GM12865 (cell line): ENCODE measurements at regions not wholly inside any gene's neighbourhood (a gene's known extent, or its start where the extent isn't known, plus 50 kb on each side); places are given as distances from the start of the nearest gene placed in this dataset.

Experiments
- DNase-seq: peaks from one replicate; pipeline ENCODE4 v3.0.0; 2010; ENCODE audit warnings: low read depth
- H3K4me3 ChIP-seq: 2 replicates; pipeline ENCODE4 v1.5.1; 2011; ENCODE audit warnings: mild to moderate bottlenecking, low read depth, low read length, control low read depth
- TF ChIP-seq, protein P1 (sequence below): IDR thresholded peaks from 2 replicates; pipeline ENCODE4 v1.5.1; 2011; ENCODE audit warnings: low read length, control low read depth, low read depth, inconsistent platforms; ENCODE audit not compliant: insufficient read depth; ENCODE audit errors: missing control alignments

DNA sequence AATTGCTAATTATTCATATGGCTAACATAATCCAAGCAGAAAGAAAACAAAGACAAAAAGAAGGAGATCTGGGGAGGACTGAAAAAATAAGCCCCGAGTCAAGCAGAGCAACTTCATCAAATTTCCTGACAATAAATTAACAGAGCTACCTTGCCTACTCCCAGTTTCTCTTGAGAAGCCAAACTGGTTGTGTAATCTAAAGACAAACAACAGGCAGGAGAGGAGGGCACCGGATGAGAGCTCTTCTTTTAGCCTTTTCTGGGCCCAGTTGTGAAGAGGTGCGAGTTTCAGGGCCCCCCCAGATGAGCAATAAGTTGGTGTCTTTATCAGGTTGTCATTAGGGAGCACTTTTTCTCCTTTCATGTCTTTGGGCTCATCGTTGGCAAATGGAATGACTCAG is 197.1 kb upstream of the PCSK2 start:
- no peak overlapping the region for H3K4me3 ChIP-seq
- DNase-seq: no peak
- TF ChIP-seq, protein P1, sequence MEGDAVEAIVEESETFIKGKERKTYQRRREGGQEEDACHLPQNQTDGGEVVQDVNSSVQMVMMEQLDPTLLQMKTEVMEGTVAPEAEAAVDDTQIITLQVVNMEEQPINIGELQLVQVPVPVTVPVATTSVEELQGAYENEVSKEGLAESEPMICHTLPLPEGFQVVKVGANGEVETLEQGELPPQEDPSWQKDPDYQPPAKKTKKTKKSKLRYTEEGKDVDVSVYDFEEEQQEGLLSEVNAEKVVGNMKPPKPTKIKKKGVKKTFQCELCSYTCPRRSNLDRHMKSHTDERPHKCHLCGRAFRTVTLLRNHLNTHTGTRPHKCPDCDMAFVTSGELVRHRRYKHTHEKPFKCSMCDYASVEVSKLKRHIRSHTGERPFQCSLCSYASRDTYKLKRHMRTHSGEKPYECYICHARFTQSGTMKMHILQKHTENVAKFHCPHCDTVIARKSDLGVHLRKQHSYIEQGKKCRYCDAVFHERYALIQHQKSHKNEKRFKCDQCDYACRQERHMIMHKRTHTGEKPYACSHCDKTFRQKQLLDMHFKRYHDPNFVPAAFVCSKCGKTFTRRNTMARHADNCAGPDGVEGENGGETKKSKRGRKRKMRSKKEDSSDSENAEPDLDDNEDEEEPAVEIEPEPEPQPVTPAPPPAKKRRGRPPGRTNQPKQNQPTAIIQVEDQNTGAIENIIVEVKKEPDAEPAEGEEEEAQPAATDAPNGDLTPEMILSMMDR: no peak

DNA sequence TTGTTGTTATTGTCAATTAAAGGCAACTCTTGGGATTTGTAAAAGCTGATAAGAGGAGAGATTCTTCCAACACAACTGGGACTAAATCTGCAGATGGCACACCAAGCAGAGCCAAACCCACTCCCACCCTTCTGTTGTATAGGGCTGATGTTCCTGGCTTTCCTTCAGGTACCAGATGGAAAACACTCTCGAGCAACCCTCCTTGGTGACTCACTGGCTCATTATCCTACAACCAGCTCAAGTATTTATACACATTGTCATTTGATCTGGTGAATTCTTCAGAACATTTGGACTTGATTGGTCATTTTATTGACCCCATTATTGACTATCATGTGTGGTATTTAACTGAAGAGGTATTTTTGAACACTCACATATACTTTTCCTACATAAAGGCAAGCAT is 190.3 kb upstream of the PCSK2 start:
- TF ChIP-seq, protein P1: no peak
- no peak overlapping the region for H3K4me3 ChIP-seq
- DNase-seq: no peak

DNA sequence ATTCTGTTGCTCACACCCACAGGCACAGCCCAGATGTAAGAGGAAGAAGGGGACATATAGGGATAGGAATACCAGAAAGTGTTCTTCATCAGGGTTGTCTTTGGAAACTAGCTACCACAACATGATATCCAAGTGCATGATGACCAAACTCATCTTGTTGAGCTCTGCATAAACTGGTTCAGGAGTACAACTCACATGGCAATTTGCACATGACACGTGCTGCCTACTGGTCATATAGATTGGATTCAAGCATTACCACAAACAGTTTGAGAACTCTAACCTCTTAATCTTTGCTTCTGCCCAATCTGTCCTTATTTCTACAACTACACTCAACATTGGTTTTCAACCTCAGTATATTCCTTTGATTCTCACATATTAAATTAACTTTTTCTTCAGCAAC is 184.7 kb upstream of the PCSK2 start:
- TF ChIP-seq, protein P1: no peak
- H3K4me3 ChIP-seq: no peak overlapping the region
- no peak for DNase-seq

DNA sequence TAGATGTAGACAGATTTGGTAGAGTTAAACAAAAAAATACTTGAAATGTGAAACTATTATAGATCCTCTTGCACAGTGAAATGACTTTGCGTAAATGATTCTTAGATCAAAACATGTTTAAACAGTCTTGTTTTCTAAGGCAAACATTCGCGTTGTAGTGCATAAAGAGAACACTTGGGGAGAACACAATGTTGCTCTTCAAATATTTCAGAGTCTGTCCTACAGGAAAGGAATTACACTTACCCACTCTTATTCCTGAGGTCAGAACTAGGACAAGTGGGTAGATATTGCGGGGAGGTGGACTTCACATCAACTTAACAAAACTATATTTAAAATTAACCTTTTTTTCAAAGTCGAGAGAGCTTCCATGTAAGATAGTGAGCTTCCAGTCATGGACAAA is 183.5 kb upstream of the PCSK2 start:
- no peak for DNase-seq
- H3K4me3 ChIP-seq: no peak overlapping the region
- TF ChIP-seq, protein P1: no peak

DNA sequence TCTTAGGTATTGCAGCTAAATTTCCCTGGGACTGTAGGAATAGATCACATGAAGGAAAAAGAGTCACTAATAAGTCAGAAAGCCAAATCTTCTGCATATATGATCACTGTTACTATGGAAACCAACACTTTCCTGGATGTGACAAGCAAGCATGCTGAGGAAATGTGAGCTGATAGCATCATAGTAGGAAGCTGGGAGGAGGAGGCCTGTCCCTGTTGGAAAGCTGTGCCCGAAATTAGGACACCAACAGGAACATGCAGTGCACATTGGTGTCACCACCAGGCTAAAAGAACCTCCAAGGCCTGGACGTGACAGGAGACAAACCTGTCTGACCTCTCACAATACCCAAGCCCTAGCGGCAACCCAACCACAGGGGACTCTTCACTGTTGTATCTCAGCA is 181.9 kb upstream of the PCSK2 start:
- H3K4me3 ChIP-seq: no peak overlapping the region
- TF ChIP-seq, protein P1: no peak
- DNase-seq: no peak

DNA sequence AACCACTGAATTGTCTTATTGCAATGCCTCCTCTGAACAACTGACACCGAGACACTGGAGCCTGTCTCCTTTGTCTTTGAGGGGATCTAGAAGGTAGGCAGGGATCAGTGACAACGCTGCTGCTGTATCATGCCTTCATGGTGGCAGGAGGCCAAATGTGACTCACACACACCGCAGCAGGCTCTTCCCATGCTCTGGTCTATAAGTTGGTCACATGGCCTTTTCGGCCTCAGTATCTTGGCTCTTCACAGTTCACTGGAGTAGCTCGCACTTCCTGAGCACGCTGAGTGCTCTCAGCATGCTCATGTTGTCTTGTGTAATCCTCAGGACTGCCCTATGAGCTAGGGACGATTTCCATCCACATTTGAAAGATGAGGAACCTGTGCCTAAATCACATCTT is 167.4 kb upstream of the PCSK2 start:
- H3K4me3 ChIP-seq: no peak overlapping the region
- no peak for DNase-seq
- TF ChIP-seq, protein P1: no peak

DNA sequence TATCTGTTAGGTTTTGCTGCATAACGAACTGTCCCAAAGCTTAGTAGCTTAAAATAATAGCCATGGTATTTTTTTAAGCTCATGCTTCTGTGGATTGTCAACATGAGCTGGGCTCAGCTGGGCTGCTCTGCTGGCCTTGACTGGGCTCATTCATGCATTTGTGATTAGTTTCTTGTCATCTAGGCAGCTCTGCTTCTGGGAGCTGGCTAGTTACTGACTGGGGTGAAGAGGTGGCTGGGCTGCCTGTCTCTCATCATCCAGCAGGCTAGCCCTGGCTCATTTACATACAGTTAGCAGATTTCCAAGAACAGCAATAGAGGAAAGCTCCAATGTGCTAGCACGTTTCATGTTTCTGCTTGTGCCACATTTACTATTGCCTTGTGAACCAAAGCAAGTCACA is 165.1 kb upstream of the PCSK2 start:
- no peak overlapping the region for H3K4me3 ChIP-seq
- DNase-seq: no peak
- TF ChIP-seq, protein P1: no peak
